Fibroblast of skin of left quadriceps (primary cell): ENCODE measurements at regions not wholly inside any gene's neighbourhood (a gene's known extent, or its start where the extent isn't known, plus 50 kb on each side); places are given as distances from the start of the nearest gene placed in this dataset.

ENCODE experiments used
- DNase-seq, 2 experiments: peaks; one replicate each; pipeline ENCODE4 v3.0.0-alpha.2; 2013; ENCODE audit warnings: low read depth in 2 of 2

DNA sequence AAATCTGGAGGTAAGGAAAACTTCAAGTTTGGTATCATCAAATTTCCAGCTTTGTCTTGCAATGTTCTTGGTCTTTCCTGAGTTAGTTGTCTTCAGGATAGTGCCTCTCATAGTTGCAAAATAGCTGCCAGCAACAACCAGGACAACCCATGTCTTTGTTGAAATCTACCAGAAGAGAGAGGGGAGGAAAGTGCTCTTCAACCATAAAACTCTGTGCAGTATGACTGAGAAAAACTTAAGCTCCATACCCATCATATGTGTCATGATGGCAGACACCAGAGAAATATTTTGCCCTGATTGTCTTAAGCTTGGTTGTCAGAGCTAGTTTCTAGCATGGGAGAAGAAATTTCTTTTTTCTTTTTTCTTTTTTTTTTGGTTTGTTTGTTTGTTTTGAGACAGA is 103.3 kb downstream of the SPRY2 start:
- DNase-seq: no peak

DNA sequence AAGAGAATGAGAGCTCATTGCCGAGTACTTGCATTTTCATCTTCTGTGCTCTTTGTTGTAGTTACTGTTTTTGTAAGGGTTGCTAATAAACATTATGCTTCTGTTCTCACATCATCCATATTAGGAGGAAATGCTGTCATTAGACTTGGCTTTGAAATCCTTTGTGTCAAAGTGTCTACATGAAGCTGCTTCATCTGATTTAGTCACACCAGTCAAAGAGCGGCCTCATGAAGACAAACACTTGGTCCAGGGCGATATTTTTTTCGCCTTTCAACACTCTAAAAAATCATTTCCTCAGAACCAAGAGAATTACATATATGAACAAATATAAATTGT is 105.0 kb downstream of the SPRY2 start:
- no peak for DNase-seq

DNA sequence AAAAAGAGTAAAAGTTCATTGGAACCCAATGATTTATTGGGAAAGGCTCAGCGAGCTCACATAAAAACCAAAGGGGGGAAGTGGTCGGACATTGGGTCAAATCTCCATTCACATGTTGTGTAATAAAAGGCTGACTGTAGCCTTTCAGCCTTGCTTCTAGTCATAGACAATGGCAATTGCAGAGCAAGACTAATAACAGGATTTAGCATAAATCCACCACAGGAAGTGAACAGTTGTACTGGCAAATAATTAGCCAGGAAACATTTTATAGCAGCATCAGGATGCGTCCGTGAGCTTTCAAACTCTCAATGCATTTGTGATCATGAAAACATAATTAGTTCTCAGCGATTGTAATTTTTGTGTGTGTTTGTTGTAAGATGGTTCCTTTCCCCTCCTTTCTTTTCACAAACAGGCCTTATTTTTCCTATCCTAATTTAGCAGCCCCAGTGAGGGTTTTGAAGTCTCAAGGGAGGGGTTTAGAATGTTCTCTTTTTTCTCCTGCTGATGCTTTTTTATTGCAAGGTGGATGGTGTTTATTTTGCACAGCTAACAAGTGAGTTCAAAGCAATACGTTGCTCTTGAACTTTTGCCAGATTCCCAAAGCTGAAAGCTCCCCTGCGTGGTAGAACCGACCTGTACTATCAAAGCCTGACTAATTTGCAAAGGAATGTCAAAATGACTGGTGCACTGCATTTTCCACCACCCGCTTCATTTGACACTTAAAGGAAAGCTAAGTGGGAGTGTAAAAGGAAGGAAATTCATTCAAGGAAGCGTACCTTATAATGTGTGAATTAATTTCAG is 105.6 kb downstream of the SPRY2 start:
- no peak for DNase-seq

DNA sequence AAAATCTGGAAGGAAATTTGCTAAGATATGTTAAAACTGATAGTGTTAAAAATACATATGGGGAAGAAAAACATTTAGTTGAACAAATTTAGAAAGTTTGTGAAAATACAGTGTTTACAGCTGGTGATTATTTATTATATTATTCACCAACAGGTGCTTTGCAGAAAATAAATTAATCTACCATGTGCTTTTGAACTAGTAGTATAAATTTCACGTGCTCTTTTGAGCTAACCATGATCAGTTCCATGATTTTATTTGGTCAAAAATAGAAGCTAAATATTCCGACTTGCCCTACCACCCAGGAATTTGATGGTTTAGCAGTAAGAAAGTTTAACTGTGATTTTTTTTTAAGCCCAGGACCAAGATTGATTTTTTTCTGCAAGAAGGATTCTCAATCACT is 113.3 kb downstream of the SPRY2 start:
- DNase-seq: no peak

DNA sequence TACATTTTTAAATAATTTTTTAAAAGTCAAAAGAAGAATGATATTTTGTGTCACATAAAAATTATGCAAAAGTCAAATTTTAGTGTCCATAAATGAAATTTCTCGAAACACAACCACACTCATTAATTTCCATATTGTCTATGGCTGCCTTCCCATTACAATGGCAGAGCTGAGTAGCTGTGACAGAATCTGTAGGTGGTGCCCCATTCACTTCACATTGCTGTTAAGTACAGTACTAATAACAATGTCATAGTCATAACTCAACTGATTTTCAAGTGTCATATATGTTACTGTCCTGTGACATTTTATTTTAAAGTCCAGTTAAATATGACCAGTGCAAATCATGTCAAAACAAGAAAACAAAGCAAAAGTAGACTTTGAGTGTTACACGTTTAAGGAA is 114.3 kb downstream of the SPRY2 start:
- no peak for DNase-seq

DNA sequence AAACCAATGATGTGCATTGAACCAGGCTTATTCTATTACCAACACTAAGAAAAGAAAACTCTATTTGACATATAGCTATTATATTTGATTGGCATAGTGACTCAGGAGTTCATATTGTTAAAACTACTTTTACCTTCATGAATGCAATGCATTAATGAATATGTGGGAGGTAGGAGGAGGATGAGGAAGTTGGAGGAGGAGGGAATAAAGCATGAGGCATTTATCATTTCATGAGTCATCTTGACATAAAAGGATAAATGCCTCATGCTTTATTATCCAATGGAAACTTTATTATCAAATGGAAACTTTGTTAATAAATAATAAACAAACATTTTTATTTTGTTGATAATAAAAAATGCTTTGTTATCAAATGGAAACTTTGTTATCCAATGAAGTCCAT is 116.5 kb downstream of the SPRY2 start:
- DNase-seq: no peak

DNA sequence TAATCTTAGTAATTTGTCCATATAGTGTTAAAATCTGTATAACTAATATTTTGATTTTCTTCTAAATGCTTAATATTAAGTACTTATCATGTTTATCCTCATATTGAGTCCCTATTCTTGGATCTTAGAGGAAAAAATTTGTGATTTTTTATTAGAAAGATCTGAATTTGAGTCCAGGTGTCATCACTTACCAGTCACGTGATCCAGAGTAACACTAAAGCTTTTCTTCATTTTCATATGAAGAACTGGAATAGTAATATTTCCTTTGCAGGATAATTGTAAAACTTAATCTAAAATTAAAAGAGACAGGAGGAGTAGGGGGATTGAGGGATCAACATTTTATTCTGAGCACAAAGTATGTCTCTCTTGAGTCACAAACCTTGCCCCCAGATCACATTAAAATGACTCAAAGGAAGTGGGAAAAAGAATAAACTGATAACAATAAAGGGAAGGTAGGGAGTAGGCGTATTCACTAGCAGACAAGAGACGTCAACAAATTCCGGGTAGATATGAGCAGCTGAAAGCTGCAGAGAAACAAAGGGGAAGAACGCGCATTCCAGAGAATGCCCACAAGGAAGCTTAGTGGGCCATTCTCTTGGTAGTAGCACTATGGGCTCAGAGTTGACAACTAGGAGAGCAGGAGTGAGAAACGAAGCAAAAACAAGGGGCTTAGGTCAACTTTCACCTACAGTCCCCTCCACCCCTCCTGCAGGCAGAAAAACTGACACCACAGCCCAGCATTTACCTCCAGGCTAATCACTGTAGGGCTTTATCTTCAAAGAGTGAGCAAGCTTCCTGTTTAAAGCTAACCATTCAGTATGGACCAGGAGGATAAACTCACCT is 123.1 kb downstream of the SPRY2 start:
- DNase-seq: no peak

DNA sequence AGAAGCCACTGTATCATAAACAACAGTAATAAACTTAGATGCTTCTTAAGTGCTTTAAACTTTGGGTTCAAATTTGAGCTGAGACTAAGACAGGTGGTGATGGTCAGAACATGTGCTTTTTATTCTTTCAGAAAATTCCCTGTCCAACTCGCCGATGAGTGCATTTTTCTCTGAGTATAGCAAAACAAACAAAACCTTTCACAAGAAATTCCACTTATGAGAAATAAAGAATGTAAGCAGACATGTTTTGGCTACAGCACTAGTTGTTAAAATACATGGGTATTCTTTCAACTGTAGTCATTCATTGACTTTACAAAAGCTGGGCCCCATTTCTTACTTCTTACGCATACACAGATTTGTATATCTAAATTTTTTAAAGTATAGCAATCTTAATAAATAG is 125.6 kb downstream of the SPRY2 start:
- no peak for DNase-seq

DNA sequence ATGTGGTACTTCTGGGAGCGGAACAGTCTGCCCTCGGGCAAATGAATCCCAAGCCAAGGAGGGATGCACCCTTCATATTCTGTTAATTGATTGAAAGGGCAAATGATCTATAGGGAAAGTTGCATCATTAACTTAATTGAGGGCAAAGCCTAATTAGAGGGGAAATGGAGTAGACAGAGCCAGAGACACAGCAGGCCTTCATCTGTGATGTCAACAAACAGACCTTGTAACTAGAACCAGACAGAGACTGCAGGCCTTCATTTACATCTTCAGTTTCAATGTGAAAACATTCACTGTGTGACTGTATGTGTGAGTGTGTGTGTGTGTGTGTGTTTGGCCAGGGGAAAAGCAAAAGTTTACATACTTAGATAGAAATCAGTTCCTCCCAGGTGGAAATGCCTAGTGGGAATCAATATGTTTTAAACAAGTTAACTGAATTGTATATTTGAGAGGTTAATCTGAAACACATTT is 126.4 kb downstream of the SPRY2 start:
- no peak for DNase-seq

DNA sequence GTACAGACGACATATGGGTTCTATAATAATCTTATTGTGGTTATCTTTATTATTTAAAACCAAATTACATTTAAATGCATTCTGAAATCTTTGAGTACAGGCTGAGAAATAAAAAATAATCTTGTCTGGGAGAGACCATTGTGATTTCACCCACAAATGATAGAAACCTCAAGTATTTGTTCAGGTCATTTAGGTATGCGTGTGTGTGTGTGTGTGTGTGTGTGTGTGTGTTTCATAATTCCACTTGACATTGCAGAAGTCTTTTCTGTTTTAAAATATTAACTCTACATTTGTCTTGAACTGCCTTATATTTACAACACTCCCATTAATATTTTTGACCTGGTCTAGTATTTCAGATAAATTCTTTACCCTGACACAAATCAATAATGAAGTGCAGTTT is 126.9 kb downstream of the SPRY2 start:
- DNase-seq: no peak

DNA sequence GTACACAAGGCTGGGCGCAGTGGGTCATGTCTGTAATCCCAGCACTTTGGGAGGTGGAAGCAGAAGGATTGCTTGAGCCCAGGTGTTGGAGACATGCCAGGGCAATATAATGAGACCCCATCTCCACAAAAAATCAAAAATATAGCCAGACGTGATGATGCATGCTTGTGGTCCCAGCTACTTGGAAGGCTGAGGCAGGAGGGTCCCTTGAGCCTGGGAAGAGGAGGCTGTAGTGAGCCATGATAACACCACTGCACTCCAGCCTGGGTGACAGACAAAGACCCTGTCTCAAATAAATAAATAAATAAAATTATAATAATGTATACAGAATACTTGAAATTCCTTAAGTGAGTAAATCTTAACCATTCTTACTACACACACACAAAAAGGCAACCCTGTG is 127.7 kb downstream of the SPRY2 start:
- DNase-seq: no peak

DNA sequence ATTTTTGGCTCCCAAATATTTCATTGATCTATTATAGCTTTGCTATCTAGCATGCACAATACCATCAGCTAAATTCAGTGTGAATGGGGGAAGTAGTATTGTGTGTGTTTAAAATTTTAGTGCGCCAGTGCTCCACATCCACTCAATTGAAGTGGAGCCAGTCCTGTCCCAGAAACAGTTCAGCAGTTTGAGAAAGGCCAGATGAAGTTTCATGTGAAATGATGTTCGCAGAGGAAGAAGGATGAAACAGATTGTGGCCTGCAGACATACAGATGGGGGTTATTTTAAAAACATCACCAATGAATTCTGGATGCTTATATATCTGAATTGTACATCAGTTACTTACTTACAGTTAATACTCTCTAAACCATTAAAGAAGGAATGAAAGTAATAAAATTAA is 129.4 kb downstream of the SPRY2 start:
- DNase-seq: no peak

DNA sequence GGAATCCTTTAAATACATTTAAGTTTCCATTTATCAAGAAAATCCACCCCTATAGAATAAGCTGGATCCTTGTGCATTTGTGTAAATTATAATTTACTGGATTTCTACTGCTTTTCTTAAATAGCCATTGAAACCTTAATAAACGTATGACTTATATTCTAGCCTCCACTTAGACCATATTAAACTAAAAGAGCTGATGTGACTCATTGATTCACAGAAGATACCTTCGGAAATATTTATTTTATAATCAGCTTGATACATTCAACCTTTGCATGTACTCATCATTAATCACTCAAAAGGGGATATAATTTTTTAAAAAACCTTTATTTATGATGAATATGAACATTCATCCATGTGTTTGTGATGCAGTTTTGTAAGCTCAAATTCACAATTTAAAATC is 136.3 kb downstream of the SPRY2 start:
- no peak for DNase-seq

DNA sequence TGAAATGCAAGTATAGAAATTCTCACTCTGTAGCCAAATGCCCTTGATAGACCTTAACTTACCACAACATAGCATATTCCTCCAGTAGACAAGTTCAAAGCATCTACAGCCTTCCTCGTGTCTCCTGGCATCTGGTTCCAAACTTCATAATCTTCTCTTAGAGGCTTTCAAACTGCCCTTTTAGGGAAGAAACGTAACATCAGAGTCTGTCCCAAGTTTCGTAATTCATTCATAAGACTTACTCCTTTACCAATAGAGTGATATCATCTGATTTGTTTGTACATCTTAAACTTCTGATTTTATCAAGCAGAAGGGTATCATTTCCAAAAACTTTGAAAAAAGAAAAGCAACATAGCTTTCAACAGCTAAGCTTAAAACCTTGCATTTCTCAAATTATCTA is 137.4 kb downstream of the SPRY2 start:
- no peak for DNase-seq

DNA sequence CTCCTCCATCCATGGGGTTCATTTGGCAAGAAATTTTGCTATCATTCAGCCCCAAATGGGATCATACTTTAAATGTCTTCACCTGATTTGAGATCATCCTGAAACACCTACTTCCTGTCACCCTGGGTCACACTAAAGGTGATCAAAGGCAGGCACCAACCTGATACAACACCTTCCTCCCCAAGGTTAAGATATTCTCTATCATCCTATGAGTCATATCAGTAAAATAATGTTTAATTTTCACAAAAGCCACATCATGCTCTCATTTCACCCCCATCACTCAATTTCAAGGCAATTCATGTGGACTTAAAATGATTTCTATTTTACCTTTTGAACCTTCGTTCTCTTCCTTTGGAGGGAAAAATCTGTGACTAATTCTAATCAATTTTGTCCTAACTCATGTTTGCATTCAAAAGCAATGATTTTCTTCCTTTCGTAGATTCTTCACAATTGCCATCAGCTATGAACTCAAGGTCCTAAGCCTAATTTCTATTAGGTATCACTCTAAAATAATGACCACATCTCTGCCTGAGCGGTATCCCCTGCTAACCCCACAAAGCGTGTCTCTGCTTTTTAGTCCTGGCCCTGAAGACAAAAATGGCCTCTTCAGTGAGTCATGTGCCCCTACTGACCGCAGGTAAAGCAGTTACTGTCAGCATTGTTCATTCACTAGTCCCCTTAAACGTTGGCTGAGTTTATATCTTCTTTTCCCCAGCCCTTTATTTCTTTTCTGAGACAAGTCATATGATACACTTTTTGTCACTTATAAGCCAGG is 139.0 kb downstream of the SPRY2 start:
- no peak for DNase-seq

DNA sequence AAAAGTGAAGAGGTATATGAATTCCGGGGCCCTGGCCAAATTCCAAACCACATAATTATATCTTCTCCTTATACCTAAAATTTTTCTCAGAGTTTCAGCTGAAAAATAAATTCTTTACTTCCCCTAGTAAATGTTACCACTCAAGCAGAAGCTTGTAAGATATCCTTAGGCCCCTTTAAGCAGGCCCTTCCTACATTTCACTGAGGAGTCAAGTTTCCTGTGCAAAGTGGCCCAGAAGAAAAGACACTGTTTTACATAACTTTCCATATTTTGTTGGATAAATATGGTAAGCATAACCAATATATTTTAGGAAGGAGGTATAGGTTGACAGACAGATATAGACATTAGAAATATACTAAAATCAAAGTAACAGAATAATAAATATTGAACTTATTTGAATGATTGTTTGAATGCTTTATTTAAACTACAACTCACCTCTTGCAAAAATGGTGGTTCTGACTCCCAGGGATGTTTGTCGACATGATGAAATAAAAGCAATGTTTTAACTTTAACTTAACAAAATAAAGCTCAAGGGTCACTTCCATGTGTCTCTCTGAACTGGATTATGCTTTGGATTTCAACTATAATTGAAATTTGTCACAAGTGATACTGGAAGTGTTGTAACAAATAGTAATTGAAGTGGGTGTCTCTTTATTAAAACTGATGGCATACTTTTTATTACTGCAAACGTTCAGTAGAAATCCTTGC is 141.2 kb downstream of the SPRY2 start:
- no peak for DNase-seq

DNA sequence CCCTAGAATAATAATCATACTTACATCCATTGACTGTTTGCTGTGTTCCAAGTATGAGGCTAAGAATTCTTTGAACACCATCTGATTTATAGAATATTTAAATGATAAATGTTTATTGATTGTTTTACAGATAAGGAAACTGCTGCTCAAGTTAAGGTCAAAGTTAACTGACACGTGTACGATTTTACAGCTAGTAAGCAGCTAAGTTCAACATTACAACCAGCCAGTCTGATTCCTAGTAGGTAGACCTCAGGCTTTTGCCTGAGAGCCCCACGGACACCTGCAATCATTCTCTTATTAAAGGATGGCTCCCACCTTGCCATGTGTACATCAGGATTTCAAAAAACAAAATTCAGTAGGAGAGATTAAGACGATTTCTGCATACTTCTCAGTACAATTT is 141.9 kb downstream of the SPRY2 start:
- DNase-seq: no peak

DNA sequence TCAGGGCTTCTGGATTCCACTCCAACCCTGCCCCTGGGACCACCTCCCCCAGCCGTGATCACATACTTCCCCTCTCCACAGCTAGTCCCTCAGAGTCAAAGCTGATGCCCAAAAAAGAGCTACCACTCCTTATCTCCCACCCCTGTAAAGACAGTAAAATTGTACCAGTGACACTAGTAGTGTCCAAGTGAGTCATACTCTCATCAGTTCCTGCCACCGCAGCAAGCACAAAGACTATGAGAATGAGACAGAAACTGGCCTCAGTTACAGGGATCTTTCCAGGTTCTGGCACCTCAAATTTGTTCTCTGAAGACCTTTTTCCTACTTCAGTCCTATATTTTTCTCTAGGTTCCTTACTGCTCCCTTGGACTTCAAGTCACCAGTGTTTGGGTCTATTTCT is 144.2 kb downstream of the SPRY2 start:
- no peak for DNase-seq

DNA sequence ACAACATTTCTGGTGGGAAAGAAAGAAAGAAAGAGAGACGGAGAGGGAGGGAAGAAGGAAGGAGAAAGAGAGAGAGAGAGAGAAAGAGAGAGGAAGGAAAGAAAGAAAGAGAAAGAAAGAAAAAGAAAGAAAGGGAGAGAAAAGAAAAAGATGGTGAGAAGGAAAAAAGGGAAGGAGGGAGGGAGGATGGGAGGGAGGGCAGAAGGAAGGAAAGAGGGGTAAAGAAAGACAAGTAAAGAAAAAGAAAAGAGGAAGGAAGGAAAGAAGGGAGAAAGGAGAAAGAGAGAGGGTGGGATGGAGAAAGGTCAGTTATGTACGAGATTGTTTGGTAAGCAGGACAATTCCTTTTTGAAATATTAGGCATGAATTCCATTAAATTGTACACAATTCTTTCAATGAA is 145.3 kb downstream of the SPRY2 start:
- DNase-seq: no peak

DNA sequence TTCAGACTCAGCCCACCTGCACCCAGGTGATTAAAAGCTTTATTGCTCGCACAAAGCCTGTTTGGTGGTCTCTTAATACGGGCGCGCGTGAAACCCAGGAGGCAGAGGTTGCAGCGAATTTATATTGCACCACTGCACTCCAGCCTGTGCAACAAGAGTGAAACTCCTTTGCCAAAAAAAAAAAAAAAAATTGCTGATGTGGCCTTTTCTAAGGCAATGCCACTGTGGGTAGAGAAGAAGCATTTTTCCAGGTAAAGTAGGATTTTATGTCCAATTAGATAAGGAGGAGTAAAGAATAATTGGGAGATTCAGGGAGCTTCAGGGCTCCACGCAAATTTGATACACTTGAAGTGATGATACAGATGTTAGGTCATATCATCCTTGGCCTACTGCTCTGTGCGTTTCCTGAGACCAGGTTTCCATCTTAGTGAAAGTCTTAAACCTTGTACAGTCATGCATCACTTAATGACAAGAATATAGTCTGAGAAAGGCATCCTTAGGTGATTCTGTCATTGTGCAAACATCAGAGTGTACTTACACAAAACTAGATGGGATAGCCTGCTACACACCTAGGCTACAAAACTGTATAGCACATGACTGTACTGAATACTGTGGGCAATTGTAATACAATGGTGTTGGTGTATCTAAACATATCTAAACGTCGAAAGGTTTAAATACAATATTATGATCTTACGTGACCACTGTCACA is 150.9 kb downstream of the SPRY2 start:
- no peak for DNase-seq

DNA sequence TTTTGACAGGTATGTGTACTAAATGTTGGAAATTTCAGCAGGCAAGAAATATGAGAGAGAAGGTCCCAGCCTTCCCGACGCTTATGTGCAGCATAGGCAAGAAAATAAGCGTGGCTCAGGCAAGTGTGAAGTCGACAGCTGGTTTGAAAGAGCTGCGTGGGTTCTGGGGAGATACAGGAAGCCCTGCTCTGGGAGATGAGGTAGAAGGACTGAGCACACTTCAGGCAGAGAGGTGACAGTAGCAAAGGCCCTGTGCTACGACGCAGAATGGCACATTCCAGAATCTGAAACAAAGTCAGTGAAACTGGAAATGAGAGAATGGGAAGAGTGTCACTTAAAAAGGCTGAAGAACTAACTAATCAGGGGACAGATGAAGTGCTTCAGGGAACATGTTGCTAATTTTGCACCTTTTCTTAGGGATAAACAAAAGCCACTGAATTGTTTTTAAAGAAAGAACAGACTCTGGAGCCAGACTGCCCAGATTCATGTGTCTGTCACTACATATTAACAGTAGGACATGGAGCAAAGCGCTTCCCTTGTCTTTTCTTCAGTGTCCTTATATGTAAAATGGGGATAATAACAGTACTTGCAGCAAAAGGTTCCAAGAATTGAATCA is 160.1 kb downstream of the SPRY2 start:
- DNase-seq: no peak
